B cell (primary cell): ENCODE measurements at regions not wholly inside any gene's neighbourhood (a gene's known extent, or its start where the extent isn't known, plus 50 kb on each side); places are given as distances from the start of the nearest gene placed in this dataset.

Source experiments
- CTCF ChIP-seq: fragments of 200-600 bp; IDR thresholded peaks from one replicate; pipeline ENCODE4 v1.8.0; 2022; ENCODE audit warnings: antibody characterized with exemption, mild to moderate bottlenecking
- EZH2 ChIP-seq: IDR thresholded peaks from 2 replicates; pipeline ENCODE4 v1.6.1; 2012; ENCODE audit warnings: borderline replicate concordance, low read depth, mild to moderate bottlenecking, moderate library complexity, low read length; ENCODE audit not compliant: insufficient read depth, poor library complexity, severe bottlenecking

DNA sequence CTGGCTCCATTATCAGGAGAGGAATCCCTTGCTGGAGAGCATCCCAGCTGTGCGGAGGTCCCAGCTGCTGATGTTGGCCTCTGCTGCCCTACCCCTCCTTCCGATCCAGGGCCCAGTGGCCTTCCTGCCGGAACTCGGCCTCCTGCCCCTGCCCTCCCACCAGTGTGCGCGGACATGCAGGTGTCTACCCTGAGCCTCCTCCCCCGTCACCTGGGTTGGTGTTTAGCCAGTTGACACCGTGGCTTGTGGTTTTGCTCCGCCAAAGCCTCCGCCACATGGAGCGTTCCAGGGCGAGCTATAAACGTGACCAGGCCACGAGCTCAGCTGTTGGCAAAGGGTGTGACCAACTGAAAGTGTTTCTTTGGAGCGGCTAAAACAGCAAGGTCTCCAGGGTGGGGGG, 1104.3 kb downstream of the BCL11B start:
- no peak for TF ChIP-seq EZH2
- TF ChIP-seq CTCF, result no peak
